ENCODE measurements at regions not wholly inside any gene's neighbourhood (a gene's known extent, or its start where the extent isn't known, plus 50 kb on each side); places are given as distances from the start of the nearest gene placed in this dataset.

- H3K9me3 Mint-ChIP-seq = peaks cover 0 to 1% (median 0%) of the 10 kb centered on the region in 3 donors
- H3K27me3 Mint-ChIP-seq = no peaks in the 10 kb centered on the region
- H3K27ac Mint-ChIP-seq = no peak overlapping the region
- no peak overlapping the region for H3K4me3 Mint-ChIP-seq
- H3K4me1 Mint-ChIP-seq = no peaks in the 10 kb centered on the region
- no peaks in the 10 kb centered on the region for H3K36me3 Mint-ChIP-seq
Observed at GRCh38 chr18:68623342-68623741, 91.6 kb downstream of the TMX3 start.

GRCh38 chr18:68611311-68611710 lies 103.6 kb downstream of the TMX3 start:
- Mint-ChIP-seq H3K4me3 (no peak overlapping the region), H3K27ac (no peak overlapping the region), H3K36me3 (no peaks in the 10 kb centered on the region), H3K4me1 (no peaks in the 10 kb centered on the region), H3K9me3 (no peaks in the 10 kb centered on the region), H3K27me3 (no peaks in the 10 kb centered on the region)

GRCh38 chr18:68608851-68609490 lies 105.9 kb downstream of the TMX3 start:
- Mint-ChIP-seq H3K4me1 (no peaks in the 10 kb centered on the region), H3K36me3 (no peaks in the 10 kb centered on the region), H3K9me3 (no peaks in the 10 kb centered on the region), H3K27ac (no peak overlapping the region), H3K4me3 (no peak overlapping the region), H3K27me3 (no peaks in the 10 kb centered on the region)

- Mint-ChIP-seq H3K27me3 (no peaks in the 10 kb centered on the region), H3K4me3 (no peak overlapping the region), H3K27ac (no peak overlapping the region)
Observed at GRCh38 chr18:68607852-68608251, 107.1 kb downstream of the TMX3 start.

GRCh38 chr18:68604256-68604655 lies 110.7 kb downstream of the TMX3 start:
- H3K4me1 Mint-ChIP-seq = no peaks in the 10 kb centered on the region

More at GRCh38 chr18:68607852-68608251, 107.1 kb downstream of the TMX3 start:
- no peaks in the 10 kb centered on the region for H3K9me3 Mint-ChIP-seq
- H3K36me3 Mint-ChIP-seq = no peaks in the 10 kb centered on the region
- no peaks in the 10 kb centered on the region for H3K4me1 Mint-ChIP-seq

GRCh38 chr18:68596016-68596415 lies 118.9 kb downstream of the TMX3 start:
- Mint-ChIP-seq H3K27ac (no peak overlapping the region), H3K4me3 (no peak overlapping the region), H3K4me1 (no peaks in the 10 kb centered on the region), H3K27me3 (no peaks in the 10 kb centered on the region), H3K36me3 (no peaks in the 10 kb centered on the region), H3K9me3 (peaks cover 0 to 2% (median 0%) of the 10 kb centered on the region in 3 donors)

More at GRCh38 chr18:68604256-68604655, 110.7 kb downstream of the TMX3 start:
- Mint-ChIP-seq H3K4me3 (no peak overlapping the region), H3K36me3 (no peaks in the 10 kb centered on the region), H3K27me3 (no peaks in the 10 kb centered on the region), H3K27ac (no peak overlapping the region), H3K9me3 (no peaks in the 10 kb centered on the region)

GRCh38 chr18:68588169-68588568 lies 126.7 kb downstream of the TMX3 start:
- no peak overlapping the region for H3K27ac Mint-ChIP-seq
- H3K4me1 Mint-ChIP-seq = no peaks in the 10 kb centered on the region
- H3K9me3 Mint-ChIP-seq = no peaks in the 10 kb centered on the region
- no peaks in the 10 kb centered on the region for H3K36me3 Mint-ChIP-seq
- H3K27me3 Mint-ChIP-seq = no peaks in the 10 kb centered on the region
- H3K4me3 Mint-ChIP-seq = no peak overlapping the region

- H3K9me3 Mint-ChIP-seq = peaks cover 0 to 2% (median 0%) of the 10 kb centered on the region in 3 donors
- H3K27me3 Mint-ChIP-seq = no peaks in the 10 kb centered on the region
- H3K36me3 Mint-ChIP-seq = no peaks in the 10 kb centered on the region
- H3K27ac Mint-ChIP-seq = no peak overlapping the region
- no peak overlapping the region for H3K4me3 Mint-ChIP-seq
- H3K4me1 Mint-ChIP-seq = no peaks in the 10 kb centered on the region
Observed at GRCh38 chr18:68583685-68584084, 131.2 kb downstream of the TMX3 start.

GRCh38 chr18:68574311-68574710 lies 140.6 kb downstream of the TMX3 start:
- Mint-ChIP-seq H3K4me1 (no peaks in the 10 kb centered on the region), H3K9me3 (peaks cover 1 to 12% (median 7%) of the 10 kb centered on the region in 3 donors), H3K36me3 (no peaks in the 10 kb centered on the region), H3K27ac (no peak overlapping the region), H3K4me3 (no peak overlapping the region), H3K27me3 (no peaks in the 10 kb centered on the region)

- Mint-ChIP-seq H3K27me3 (no peaks in the 10 kb centered on the region), H3K4me3 (no peak overlapping the region), H3K9me3 (peaks cover 1 to 12% (median 5%) of the 10 kb centered on the region in 3 donors)
Observed at GRCh38 chr18:68569936-68570335, 145.0 kb downstream of the TMX3 start.

GRCh38 chr18:68568364-68569155 lies 146.3 kb downstream of the TMX3 start:
- no peaks in the 10 kb centered on the region for H3K27me3 Mint-ChIP-seq
- H3K27ac Mint-ChIP-seq = no peak overlapping the region
- peaks cover 3 to 12% (median 5%) of the 10 kb centered on the region in 3 donors for H3K9me3 Mint-ChIP-seq
- H3K36me3 Mint-ChIP-seq = no peaks in the 10 kb centered on the region
- H3K4me1 Mint-ChIP-seq = no peaks in the 10 kb centered on the region
- no peak overlapping the region for H3K4me3 Mint-ChIP-seq

More at GRCh38 chr18:68569936-68570335, 145.0 kb downstream of the TMX3 start:
- Mint-ChIP-seq H3K27ac (no peak overlapping the region), H3K36me3 (no peaks in the 10 kb centered on the region), H3K4me1 (no peaks in the 10 kb centered on the region)

GRCh38 chr18:68566991-68567390 lies 147.9 kb downstream of the TMX3 start:
- Mint-ChIP-seq H3K9me3 (peaks cover 2 to 7% (median 3%) of the 10 kb centered on the region in 3 donors), H3K4me1 (no peaks in the 10 kb centered on the region), H3K27me3 (no peaks in the 10 kb centered on the region), H3K27ac (no peak overlapping the region), H3K4me3 (no peak overlapping the region), H3K36me3 (no peaks in the 10 kb centered on the region)

- no peaks in the 10 kb centered on the region for H3K27me3 Mint-ChIP-seq
- no peak overlapping the region for H3K4me3 Mint-ChIP-seq
- no peaks in the 10 kb centered on the region for H3K36me3 Mint-ChIP-seq
- no peak overlapping the region for H3K27ac Mint-ChIP-seq
- no peaks in the 10 kb centered on the region for H3K4me1 Mint-ChIP-seq
- H3K9me3 Mint-ChIP-seq = peaks cover 0 to 2% (median 0%) of the 10 kb centered on the region in 3 donors
Observed at GRCh38 chr18:68564961-68565360, 149.9 kb downstream of the TMX3 start.

- peaks cover 0 to 2% (median 0%) of the 10 kb centered on the region in 3 donors for H3K9me3 Mint-ChIP-seq
- no peaks in the 10 kb centered on the region for H3K36me3 Mint-ChIP-seq
- H3K4me3 Mint-ChIP-seq = no peak overlapping the region
- H3K27me3 Mint-ChIP-seq = no peaks in the 10 kb centered on the region
- no peak overlapping the region for H3K27ac Mint-ChIP-seq
- H3K4me1 Mint-ChIP-seq = no peaks in the 10 kb centered on the region
Observed at GRCh38 chr18:68564351-68564750, 150.6 kb downstream of the TMX3 start.

- no peak overlapping the region for H3K4me3 Mint-ChIP-seq
- H3K4me1 Mint-ChIP-seq = no peaks in the 10 kb centered on the region
- no peaks in the 10 kb centered on the region for H3K27me3 Mint-ChIP-seq
- H3K27ac Mint-ChIP-seq = no peak overlapping the region
- no peaks in the 10 kb centered on the region for H3K36me3 Mint-ChIP-seq
- H3K9me3 Mint-ChIP-seq = peaks cover 0 to 2% (median 0%) of the 10 kb centered on the region in 3 donors
Observed at GRCh38 chr18:68560128-68560527, 154.8 kb downstream of the TMX3 start.

GRCh38 chr18:68557183-68557582 lies 157.7 kb downstream of the TMX3 start:
- Mint-ChIP-seq H3K36me3 (no peaks in the 10 kb centered on the region), H3K9me3 (peaks cover 0 to under 1% (median 0%) of the 10 kb centered on the region in 3 donors), H3K4me1 (no peaks in the 10 kb centered on the region), H3K27ac (peak overlapping the region in 1 of 3 donors; percentile 46), H3K27me3 (no peaks in the 10 kb centered on the region), H3K4me3 (no peak overlapping the region)
